ENCODE measurements at regions not wholly inside any gene's neighbourhood (a gene's known extent, or its start where the extent isn't known, plus 50 kb on each side); places are given as distances from the start of the nearest gene placed in this dataset.

DNA sequence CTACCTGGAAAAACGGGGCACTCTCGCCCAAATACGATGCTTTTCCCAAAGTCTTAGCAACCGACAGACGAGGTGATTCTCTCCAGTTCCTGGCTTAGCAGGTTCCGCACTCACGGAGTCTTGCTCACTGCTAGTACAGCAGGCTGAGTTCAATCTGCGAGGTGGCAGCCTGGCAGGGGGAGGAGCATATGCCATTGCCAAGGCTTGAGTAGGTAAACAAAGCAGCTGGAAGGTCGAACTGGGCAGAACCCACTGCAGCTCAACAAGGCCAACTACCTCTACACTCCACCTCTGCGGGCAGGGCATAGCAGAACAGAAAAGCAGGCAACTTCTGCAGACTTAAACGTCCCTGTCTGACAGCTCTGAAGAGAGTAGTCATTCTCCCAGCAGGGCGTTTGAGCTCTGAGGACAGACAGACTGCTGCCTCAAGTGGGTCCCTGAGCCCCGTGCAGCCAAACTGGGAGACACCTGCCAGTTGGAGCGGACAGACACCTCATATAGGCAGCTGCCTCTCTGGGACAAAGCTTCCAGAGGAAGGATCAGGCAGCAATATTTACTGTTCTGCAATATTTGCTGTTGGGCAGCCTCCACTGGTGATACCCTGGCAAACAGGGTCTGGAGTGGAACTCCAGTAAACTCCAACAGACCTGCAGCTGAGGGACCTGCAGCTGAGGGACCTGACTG is 73.4 kb upstream of the CADM2 start:
- FAIRE-seq: no peak

DNA sequence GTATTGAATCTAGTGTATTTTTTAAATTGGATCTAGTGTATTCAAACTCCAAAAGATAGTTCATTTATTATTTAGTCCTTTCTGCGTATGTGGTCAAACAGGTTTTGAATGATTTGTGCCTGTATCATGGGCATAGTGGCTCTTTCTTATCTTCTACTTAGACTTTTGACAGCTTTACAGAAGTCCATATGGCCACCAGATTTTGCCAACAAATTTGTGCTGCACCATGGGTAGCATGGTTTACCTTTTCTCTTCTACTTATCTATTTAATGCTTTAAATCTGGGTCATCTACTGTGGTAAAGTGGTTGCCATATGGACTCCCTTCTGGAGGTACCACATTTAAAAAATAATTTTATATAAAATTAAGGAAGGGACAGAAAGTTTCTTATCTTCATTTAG is 66.9 kb upstream of the CADM2 start:
- FAIRE-seq: no peak

DNA sequence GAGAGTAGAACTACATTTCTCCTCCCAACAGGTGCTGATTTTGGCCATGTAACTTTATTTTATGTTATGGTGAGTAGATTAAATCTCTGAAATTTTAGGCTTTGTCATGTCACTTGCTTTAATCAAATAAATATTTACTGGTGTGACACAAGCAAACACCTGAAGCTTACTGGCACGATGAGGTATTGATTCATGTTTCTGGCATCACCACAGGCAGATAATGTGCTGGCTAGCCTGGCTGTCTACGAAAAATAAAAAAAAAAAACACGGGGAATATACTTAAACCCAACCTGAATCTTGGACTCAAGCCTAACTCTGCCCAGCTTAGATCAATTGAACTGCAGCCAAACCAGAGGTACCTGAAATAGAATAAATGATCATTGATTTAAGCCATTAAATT is 65.6 kb upstream of the CADM2 start:
- no peak for FAIRE-seq

DNA sequence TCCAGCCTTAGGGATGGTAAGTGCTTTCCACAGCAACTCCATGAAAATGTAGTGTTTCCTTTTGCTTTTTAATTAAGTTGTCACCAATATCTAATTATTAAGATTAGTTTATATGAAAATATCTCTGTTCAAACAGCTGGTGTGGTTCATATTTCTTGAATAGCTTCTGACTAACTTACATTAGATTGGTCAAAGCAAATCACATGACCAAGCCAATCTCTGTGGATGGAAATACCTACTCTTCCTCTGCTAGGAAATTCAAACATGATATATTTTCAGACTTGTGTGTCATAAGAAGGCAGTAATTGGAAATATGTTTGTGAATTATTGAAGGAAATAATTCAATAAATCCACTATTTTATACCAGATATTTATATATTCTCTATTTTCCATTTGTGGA is 54.6 kb upstream of the CADM2 start:
- no peak for FAIRE-seq

DNA sequence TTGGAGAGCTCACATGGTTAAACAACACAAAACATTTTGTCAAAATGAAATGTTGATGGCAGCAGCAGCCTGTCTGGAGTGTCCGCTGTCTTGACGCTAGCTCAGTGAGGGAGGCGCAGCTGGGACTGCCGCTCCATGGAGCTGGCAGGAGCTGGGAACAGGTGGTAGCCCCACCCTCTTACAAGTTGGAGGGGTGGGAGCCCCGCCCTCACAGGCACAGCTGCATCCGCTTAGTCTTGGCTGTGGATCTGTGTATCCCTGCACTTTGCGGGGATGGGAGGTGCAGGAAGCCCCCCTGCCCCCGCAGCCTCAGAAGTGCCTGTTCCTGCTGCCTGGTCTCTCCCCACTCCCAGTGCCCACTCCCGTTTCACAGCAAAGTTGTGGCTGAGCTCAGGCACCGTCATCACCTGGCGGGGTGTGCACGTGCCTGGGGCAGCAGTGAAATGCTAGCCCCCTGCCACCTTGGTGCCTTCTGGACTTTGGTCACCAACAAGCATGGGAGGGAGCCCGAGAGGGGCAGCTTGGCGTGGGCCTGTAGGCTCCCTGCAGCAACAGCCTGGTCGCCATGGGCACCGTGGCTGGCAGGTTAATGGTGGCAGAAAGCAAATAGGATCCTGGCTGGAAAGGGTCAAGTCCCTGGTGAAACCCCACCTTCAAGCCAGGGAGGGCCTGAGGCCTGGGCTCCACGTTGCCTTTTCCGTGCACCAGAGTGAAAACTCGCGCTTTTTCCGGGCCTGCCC is 53.8 kb upstream of the CADM2 start:
- no peak for FAIRE-seq

DNA sequence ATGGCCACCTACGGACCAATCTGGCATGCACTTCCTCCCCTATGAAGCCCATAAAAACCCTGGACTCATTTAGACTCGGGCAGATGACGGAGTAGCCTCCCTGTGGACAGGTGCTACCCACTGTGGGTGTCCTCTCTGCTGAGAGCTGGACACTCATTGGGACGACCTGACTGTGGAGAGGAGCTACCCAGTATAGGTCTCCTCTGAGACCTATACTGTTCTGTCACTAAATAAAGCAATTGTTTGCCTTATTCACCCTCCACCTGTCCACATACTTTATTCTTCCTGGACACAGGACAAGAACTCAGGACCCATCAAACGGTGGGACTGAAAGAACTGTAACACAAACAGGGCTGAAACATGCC is 53.3 kb upstream of the CADM2 start:
- no peak for FAIRE-seq

DNA sequence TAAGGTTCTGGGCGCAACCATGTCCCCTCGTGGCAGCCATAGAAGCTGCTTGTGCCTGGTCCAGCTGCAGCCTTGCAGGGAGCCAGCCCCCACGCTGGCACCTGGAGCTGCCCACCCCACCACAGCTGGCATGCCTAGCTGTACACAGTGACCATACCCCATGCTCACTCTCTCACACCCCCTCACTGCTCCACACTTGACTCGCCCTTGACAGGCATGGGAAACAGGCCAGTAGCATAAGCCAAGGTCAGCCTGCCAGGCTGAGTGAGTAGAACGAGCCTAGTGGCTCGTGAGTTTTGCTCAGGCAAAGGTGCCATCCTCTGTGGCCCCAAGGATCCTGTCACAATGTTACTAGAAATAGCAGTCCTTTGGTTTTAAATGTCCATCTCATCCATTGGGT is 52.7 kb upstream of the CADM2 start:
- FAIRE-seq: no peak
